HPDE6-E6E7 (cell line): ENCODE measurements at regions not wholly inside any gene's neighbourhood (a gene's known extent, or its start where the extent isn't known, plus 50 kb on each side); places are given as distances from the start of the nearest gene placed in this dataset.

Experiments used
- DNase-seq: peaks from one replicate; pipeline ENCODE4 v3.0.0; 2011; ENCODE audit warnings: missing footprints; ENCODE audit errors: extremely low spot score

DNA sequence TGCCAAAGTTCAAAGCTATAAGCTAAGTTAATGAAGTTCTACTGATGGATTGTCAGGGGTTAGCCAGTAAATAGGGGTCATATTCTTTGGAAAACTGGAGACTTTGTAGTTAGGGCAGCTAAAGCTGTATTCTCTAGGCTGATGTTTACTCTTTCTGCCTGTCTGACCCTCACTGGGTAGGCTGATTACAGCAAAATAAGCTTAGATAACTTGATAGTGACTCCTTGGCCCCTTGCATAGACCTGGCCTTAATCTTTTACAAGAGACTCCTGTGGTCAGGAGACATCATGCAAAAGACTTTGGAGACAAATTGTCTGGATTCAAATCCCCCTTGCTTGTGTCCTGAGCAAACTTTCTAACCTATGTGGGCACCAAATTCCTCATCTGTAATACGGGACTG is 314.4 kb upstream of the MSX2 start:
- no peak for DNase-seq

DNA sequence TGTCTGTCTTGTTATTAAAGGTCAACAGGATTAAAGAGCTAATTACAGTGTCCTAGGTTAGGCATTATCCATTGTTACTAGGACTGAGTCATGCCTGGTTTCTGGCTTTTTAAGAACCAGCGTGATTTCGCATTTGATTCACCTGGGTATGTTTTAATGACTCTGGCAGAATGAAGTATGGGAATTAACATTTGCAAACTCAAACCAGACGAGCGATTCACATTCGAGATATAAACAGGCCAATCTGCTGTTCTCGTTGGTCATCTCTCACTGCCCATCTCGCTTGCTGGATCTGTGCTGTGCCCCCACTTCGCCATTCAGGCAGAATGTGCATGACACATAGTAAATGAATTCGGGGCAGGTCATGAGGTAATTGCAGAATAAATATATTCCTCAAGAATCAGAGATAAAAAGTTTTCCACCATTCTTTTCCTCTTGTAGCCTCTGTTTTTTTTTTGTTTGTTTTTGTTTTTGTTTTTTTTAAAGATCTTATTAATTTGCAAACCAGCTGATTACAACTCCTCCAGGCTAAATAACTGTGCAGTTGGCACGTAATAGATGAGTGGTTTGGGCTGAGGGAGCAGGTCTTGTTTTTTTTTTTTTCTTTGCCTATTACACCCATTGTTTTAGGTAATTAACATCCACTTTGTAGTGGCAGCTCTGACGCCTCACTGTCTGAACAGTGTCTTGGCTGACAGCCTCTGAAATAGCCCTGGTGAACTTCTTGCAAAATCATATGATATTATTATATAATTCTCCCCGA is 313.5 kb upstream of the MSX2 start:
- DNase-seq: no peak

DNA sequence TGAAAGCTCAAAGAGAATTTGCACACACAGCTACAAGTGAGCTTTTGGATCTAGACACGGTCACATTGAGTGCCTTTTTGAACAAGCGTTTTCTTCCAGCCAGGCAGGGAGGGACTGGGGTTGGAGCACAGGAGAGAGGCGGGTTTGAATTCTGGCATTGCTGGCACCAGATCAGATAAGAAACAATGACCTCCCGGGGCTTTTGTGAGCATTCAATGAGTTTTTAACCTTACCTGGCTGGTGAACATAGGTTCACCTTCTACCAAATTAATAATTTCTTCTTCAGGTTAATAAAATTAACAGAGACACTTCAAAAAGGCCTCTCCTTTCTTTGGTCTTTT is 312.9 kb upstream of the MSX2 start:
- DNase-seq: no peak

DNA sequence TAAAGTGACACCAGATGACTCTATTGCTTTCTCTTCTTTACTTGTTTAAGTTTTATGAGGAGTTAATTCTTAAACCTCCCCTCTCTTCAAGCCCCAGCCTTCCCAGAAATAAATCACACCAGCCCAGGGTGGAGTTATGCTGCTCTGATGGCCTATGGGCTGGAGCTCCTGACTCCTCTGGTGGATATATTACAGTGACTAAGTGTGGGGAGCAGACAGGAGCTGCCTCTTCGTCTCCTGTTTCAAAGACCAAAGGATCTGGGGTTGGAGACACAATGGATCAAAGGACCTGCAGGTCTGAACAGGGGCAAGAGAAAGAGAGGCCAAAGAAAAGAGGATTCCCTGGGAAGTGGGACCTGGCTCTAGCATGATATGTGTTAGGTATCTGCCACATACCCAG is 312.0 kb upstream of the MSX2 start:
- no peak for DNase-seq

DNA sequence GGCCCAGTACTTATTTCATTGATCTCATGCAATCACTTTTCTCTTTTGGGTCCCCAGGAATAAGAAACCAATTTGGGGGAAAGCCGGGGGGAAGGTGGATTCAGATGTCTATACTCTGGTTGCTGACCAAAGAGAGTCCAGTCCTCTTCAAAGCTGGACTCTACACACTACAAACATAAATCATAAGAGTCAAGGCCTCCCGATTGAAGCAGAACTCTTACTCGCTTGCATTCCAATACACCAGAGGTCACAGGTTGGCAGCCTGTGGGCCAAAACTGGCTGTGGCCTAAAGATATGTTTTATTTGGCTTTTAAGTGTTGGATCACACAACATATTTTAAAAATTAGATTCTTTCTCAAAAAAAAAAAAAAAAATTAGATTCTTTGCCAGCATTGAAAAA is 311.4 kb upstream of the MSX2 start:
- no peak for DNase-seq

DNA sequence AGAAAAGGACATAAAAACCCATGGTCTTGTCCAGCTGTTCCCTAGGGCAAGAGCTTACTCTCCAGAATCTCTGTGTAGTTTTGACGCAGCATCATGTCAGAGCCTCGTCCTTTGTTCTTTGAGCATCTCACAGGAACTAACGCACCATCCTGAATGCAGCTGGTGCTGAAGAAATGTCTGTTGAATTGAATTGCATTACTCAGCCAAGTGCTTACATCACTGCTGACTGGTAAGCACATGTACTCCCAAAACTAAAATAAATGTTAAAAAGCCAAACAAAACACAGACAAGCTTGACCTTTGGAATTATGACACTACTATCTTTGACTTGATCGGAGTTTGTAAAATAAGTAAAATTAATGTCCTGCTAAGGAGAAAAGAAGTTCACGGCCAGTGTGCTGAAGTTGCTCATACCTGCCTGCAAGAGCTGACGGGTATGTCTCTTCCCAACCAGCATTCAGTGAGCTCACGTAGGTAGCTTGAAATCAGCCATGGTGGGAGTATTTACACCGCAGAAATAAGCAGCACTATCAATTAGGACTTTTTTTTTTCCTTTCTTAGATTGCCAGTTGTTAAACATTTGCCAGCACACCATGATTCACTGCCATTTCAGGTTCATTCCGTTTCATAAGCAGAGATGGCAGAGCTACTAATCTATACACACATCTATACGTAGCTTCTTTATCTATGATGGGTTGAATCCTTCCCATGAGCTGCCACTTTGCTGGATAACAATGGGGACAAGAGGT is 310.6 kb upstream of the MSX2 start:
- DNase-seq: no peak

DNA sequence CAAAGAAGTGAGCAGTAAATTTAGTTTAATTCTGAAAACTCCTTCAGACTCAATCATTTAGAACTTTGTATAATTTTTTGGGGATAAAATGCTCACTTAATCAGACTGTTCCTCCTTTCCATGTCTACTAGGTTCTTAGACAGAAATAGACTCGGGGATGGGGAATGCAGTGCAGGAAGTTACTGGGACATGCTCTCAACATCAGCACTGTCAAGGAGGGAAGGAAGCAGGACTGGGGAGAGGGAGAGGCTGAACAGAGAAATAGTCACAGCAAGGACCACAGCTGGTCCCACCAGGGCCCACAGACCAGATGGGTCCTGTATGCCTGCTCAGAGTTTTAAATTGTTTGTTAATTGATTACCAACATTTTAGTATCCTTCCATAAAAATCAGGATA is 310.1 kb upstream of the MSX2 start:
- no peak for DNase-seq

DNA sequence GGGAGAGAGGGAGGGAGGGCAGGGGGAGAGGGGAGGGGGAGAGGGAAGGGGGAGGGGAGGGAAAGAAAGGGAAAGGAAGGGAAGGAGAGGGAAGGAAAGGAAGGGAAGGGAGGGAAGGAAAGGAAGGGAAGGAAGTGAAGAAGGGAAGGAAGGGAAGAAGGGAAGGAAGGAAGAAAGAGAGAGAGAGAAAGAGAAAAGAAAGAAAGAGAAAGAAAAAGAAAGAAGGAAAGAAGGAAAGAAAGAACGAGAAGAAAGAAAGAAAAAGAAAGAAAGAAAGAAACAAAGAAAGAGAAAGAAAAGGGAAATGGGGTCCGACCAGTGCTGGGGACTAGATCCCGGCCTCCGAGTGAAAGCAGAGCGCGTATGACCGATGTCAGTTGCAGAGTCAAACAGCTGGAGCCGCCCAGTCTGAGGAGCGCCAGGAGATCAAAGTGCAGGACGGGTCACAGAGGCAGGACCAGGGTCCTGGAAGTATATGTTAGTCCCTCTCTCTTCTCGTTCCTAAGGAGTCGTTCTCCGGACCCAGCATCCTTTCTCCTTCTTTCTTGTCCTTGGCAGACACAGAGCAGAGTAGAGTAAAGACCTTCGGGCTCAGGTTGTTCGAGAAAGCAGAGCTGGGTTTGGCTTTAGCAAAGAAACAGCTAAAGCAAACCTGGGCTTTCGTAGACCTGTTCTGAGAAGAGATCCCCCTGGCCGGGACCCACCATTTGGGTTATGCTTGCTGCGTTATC is 305.4 kb upstream of the MSX2 start:
- DNase-seq: no peak

DNA sequence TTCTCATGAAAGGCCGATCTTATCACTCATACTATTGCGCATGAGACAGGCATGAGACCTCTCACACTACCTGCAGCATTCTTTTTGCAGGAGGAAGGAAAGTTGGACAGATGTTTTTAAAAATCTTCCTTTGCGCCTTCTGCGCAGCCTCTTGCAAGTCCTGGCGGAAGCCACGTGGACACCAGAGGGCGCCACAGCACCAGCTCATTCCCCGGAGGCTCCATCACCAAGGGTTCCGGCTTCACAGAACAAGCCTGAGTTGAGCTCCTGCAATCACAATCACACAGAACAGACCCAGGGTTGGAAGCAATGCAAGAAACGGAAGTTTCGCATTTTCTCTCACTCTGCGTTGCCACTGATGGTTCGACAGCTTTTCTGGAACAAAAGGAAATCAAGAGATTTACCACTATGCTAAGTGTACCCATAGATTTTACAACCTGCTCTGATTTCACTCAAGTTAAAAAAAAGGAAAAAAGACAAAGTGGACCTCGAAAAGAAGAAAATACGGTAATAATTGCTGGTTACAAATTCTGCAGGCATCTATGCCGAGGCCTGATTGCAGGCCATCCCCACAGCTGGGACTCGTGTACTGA is 304.7 kb upstream of the MSX2 start:
- DNase-seq: peak; percentile 43

DNA sequence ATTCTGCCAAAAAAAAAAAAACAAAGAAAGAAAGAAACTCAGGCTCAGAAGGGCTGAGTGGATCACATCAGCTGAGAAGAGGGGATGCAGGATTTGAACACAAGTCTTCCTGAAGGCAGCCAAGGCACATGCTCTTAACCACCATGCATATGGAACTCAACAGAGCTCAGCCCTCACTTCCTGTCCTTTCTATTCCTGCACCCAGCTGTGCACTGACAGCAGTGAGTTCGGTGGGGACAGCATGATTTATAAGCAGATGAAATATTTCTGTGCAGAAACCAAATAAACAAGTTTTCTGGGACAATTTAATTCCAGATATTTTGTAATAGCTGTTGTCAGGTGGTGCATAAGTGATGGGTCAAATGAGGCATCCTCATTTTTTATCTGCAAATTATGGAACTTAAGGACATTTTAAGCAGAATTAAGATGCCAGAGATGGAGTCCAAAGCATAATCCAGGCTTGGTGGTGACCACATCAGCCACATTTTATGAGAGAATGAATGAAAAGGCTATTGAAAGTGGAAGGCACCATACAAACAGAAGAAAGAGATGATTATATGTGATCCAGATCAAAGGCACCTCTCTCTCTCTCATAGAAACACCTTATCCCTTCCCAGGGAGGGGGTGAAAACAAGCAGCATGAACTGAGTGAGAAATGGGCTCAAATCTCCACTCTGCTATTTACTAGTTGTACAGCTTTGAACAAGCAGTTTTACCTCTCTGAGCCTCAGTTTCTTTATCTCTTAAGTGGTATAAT is 303.6 kb upstream of the MSX2 start:
- DNase-seq: no peak

DNA sequence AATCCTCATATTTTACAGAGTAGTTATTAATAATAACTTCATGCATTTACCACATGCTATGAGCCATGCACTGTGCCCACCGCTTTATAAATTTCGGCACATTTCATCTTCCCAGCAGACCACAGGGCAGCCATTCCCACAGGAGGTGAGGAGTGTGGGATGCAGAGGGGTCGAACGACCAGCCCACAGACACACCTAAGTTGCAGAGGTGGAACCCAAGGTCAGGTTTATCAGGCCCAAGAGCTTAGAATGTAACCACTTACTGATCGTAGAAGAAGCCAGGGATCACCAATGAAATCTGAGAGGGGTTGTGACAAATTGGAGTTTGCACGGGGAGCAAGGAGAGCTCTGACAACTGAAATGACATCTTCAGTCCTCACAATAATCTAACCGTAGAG is 303.0 kb upstream of the MSX2 start:
- no peak for DNase-seq

DNA sequence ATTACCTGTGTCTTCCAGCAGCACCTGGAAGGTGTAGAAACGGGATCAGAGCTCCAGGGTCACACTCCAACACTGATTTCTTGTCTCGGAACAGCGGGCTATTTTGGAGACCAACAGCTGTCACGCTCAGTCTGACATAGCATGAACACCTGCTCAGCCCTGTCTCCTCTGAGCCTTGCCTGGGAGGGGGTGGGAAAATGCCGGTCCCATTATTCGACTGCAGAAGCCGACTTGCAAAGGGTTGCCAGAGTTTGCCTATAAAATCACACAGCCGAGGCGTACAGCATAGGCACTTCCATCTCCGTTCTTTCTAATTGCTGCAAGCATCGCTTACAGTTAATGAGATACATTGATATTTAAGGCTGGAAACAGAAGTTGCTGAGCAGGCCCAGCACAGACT is 300.8 kb upstream of the MSX2 start:
- no peak for DNase-seq

DNA sequence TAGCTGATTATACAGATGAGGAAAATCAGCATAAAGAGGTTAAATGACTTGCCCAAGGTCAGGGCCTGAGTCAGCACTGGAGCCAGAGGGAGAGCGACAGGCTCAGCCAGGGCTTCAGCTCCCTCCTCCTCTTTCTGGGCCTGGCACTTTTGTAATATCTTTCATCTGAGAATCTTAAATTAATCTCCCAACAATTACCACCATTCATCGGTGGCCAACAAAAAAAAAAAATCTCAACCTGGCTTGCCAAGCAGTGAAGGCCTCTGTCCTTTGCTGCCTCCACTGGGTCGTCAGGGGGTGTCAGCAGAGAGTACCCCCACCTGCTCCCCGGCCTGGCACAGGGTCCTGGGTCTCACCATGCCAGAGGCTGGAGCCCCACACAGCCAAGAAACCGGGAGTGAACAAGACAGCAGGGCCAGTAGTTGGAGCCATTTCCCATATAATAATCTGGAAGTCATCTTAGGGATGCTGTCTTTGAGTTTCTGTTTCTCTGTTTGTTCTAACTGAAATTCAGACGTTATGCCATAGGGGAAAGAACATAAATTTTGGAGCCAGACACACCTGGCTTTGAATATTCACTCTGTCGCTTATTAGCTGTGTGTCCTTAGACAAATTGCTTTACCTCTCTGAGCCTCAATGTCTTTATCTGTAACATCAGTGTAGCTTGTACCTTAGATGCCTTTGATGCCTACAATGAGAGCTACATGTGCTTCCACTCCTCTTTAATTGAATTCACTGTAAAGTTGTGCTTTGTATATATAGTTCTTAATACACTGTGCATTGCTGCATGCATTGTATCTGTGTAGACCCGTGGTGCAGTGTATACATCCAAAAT is 299.9 kb upstream of the MSX2 start:
- DNase-seq: no peak

DNA sequence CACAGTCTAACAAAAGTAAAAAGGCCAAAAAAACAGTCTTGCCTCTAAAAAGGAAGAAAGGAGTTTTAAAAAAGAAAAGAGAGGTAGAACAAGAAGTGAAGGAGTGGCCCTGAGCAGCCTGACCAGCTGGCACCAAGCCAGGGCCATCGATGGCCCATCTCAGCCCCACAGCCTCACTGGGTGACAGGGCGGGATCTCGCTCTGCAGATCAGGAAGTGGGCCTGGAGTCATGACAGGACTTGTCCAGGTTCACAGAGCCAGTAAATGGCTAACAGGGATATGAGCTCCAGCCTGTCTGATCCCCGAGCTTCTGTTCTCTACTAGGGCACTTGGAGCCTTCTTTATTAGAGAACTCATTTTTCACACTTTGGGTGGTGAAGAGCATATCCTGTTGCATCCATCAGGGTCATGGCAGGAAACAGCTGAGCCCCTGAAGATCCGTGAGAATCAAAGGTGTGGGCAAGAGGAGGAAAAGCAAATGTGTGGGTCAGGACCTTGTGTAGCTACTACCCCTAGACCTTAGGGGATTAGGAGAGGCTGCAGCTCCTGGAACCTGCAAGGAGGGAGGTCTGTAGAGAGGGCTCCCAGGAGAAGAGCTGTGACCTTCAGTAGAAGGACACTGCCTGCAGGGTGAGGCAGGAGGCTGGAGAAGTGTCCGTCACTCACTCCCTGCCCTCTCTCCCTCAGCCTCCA is 299.0 kb upstream of the MSX2 start:
- peak; percentile 19 for DNase-seq

DNA sequence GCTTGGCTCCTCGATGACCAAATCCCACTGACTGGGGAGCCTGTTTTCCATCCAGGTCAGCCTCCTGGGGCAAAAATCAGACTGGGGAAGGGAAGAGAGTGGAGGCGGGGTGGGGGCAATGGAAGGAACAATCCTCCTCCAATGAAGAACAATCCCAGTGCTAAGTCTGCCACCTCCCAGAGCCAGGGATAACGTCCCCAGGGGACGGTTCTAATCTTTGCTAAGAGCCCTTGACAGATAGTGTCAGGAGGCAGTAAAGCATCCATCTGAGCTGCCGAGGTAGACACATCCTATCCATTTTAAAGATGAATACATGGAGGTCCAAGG is 298.5 kb upstream of the MSX2 start:
- DNase-seq: no peak

DNA sequence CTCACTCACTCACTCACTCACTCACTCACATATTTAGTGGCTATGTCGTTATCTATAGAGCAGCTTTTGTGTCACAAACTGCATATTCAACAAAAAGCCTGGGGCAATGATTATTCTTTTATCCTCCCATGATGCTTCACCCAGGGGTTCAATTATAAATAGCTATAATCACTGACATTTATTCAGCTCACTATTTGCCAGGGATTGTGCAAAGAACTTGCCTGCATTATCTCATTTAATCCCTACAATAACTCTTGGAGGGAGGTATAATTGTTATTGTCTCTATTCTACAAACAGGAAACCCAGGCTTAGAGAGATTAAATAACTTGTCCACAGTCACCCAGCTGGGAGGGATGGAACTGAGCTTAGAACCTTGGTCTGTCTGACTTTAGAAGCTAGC is 298.0 kb upstream of the MSX2 start:
- no peak for DNase-seq

DNA sequence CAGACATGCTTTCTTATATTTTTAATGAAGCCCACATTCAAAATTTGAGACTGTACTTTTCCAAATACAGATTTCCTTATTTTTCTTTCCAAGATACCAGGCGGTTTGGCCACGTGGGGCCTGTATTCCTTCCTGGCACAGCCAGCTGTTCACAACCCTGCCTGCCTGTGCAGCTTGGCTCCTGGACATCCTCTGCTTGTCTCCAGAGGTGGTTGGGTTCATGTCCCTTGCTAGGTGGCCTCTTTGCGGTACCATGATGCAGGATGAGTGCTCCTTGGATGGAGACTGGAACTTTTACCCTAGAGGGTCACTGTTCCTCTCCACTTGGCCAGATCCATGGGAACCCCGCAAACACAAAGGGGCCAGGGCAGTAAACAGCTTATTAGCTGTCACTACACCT is 297.5 kb upstream of the MSX2 start:
- no peak for DNase-seq

DNA sequence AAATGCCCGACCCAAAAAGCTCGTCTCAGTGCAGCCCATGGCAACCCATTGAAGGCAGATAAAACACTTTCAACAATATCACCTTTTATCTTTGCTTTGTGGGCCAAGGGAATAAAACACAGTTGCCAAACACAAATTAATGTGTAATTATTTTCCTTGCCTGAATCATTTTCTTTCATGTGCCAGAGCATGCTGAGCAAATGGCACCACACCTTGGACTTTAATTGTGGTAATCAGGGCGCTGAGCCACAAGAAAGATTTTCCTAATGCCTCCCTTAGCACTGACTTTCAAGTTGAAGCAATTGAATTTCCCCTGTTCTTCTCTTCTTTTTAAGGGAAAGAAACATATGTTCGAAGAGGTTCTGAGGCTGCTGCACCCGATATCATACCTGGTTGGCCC is 297.1 kb upstream of the MSX2 start:
- no peak for DNase-seq

DNA sequence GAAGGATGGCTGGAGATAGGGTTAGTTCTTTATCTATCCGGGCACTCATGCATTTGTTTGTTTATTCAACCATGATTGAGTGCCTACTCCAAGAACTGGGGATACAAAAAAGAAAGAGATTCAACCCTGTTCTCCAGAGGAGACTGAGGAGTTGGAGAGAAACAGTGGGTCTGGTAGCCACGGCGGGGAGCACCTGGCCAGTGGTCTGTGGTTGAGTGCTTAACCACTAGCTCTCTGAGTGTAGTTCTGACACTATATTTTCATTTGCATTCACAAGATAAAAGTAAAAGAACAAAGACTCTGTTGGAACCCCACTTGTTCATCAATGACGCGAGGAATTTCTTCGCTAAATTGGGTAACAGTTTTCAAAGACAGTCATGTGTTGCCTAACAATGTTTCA is 295.5 kb upstream of the MSX2 start:
- DNase-seq: no peak

DNA sequence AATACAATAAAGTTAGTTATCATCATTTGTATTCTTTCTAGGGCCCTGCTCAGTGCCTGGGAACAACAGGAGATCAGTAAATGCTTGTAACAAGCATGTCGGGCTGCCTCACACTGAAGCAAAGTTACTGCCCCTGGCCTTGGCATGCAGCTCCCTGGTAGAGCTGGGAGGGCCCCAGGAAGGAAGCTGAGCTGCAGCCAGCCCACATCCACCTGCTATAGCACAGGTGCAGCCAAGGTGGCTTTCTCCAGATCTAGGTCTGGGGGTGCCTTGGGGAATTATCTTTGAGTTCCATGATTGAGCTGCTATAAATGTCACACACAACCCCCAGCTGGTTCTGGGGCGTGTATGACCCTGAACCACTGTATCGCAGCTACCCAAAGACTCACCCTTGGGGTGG is 293.4 kb upstream of the MSX2 start:
- DNase-seq: no peak

DNA sequence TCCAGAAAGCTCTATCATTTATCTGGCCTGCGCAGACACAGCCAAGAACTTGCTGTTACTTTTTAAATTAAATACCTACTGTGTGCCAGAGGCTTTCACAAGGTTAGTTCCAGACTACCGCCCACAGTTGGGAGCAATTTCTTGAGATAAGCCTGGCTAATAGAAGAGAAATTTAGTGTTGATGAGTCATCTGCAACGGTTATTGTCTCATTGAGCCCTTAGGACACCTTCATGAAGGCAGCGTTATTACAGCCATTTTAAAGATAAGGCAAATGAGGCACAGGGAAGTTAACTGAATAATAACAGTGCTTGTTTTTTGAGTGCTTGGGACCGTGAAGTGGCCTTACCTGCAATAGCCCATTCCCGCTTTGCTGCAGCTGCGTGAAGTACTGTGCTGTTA is 292.9 kb upstream of the MSX2 start:
- DNase-seq: no peak
